Gastrocnemius medialis (tissue), 4 donors: ENCODE measurements at regions not wholly inside any gene's neighbourhood (a gene's known extent, or its start where the extent isn't known, plus 50 kb on each side); places are given as distances from the start of the nearest gene placed in this dataset.

Experiments
- ATAC-seq, 2 donors: fragments of 150-250 bp; one replicate each; pipeline ENCODE4 v1.9.1; 2016
- DNase-seq, 2 donors: peaks; one replicate each; pipeline ENCODE4 v3.0.0-alpha.2; 2019
- H3K27ac ChIP-seq, 4 donors: fragments of 200-600 bp; sonication (generic); 1 replicate in 1 of 4; 2 replicates in 3 of 4; pipeline ENCODE4 v1.5.1; 2016 to 2018; ENCODE audit warnings: mild to moderate bottlenecking in 2 of 4, moderate library complexity in 1 of 4
- H3K27me3 ChIP-seq, 3 donors: fragments of 200-600 bp; sonication (generic) in 2 of 3; 1 replicate in 1 of 3; 2 replicates in 2 of 3; pipeline versions ENCODE4 v1.5.1 to v1.6.0; 2016 to 2019; ENCODE audit warnings: mild to moderate bottlenecking in 1 of 3, moderate library complexity in 1 of 3
- H3K36me3 ChIP-seq, 2 donors: fragments of 200-600 bp; sonication (generic) in 1 of 2; one replicate each; pipeline ENCODE4 v1.5.1; 2017 to 2018
- H3K4me1 ChIP-seq, 2 donors: fragments of 200-600 bp; sonication (generic) in 1 of 2; one replicate each; pipeline ENCODE4 v1.5.1; 2016 to 2017; ENCODE audit warnings: mild to moderate bottlenecking in 2 of 2
- H3K4me3 ChIP-seq, 4 donors: fragments of 200-600 bp; sonication (generic) in 3 of 4; 1 replicate in 1 of 4; 2 replicates in 3 of 4; pipeline ENCODE4 v1.5.1; 2016 to 2019; ENCODE audit warnings: mild to moderate bottlenecking in 2 of 4
- H3K9me3 ChIP-seq, 3 donors: fragments of 200-600 bp; sonication (generic) in 2 of 3; 1 replicate in 1 of 3; 2 replicates in 2 of 3; pipeline ENCODE4 v1.5.1; 2016 to 2019
- POLR2A ChIP-seq, 2 donors: fragments of 450-650 bp; IDR thresholded peaks; one replicate each; pipeline ENCODE4 v1.6.1; 2017; ENCODE audit warnings: antibody characterized with exemption in 2 of 2, mild to moderate bottlenecking in 2 of 2, moderate library complexity in 2 of 2
- in situ Hi-C, 4 donors: fragments of 200-750 bp; cut with MboI; loops; one replicate each; pipeline versions ENCODE4 v1.15.0 to v1.8.0; 2017; ENCODE audit warnings: low sequenced_read_pairs in 4 of 4
- intact Hi-C: fragments of 100-400 bp; cut with DNase I; formaldehyde crosslinking; loops from one replicate; pipeline ENCODE4 v1.15.1; 2023; ENCODE audit warnings: low total_unique reads
- TF ChIP-seq, protein P1 (sequence below), 5 experiments: fragments of 450-650 bp in 3 of 5; fragments of 200-600 bp in 2 of 5; sonication (generic) in 2 of 5; IDR thresholded peaks in 4 of 5; conservative IDR thresholded peaks in 1 of 5; 1 replicate in 4 of 5; 2 replicates in 1 of 5; pipeline ENCODE4 v1.5.1; 2016 to 2019; ENCODE audit warnings: antibody characterized with exemption in 5 of 5, mild to moderate bottlenecking in 3 of 5, moderate library complexity in 3 of 5

DNA sequence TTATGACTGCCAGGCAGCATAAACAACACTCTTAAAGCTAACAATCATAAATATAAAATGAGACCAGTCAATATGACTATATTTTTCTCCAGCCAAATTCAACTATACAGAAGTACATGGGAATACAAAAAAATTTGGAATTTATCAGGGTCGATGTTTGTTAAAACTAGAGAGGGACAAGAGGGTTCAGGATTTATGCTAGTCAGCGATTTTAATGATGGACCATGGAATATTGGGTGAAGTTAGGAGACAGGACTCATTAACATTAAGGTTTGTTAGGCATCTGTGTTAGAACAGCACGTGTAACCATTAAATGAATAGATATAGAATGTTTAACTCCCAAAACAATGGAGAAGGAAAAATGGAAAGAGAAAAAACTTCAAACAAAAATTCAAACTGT, 146.2 kb downstream of the SEM1 start:
- H3K4me3 ChIP-seq: no peak overlapping the region
- ATAC-seq: no peak
- in situ Hi-C loops: no loop called here
- H3K27me3 ChIP-seq: no peaks in the 10 kb centered on the region
- no peaks in the 10 kb centered on the region for H3K36me3 ChIP-seq
- TF ChIP-seq POLR2A (IDR thresholded peaks at IDR 0.05): no peak
- TF ChIP-seq, protein P1, sequence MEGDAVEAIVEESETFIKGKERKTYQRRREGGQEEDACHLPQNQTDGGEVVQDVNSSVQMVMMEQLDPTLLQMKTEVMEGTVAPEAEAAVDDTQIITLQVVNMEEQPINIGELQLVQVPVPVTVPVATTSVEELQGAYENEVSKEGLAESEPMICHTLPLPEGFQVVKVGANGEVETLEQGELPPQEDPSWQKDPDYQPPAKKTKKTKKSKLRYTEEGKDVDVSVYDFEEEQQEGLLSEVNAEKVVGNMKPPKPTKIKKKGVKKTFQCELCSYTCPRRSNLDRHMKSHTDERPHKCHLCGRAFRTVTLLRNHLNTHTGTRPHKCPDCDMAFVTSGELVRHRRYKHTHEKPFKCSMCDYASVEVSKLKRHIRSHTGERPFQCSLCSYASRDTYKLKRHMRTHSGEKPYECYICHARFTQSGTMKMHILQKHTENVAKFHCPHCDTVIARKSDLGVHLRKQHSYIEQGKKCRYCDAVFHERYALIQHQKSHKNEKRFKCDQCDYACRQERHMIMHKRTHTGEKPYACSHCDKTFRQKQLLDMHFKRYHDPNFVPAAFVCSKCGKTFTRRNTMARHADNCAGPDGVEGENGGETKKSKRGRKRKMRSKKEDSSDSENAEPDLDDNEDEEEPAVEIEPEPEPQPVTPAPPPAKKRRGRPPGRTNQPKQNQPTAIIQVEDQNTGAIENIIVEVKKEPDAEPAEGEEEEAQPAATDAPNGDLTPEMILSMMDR (IDR thresholded peaks at IDR 0.05 in 4 of 5, conservative IDR thresholded peaks at IDR 0.05 in 1 of 5): no peak
- intact Hi-C loops: no loop called here
- no peaks in the 10 kb centered on the region for H3K9me3 ChIP-seq
- no peak overlapping the region for H3K27ac ChIP-seq
- no peak for DNase-seq
- H3K4me1 ChIP-seq: no peaks in the 10 kb centered on the region

DNA sequence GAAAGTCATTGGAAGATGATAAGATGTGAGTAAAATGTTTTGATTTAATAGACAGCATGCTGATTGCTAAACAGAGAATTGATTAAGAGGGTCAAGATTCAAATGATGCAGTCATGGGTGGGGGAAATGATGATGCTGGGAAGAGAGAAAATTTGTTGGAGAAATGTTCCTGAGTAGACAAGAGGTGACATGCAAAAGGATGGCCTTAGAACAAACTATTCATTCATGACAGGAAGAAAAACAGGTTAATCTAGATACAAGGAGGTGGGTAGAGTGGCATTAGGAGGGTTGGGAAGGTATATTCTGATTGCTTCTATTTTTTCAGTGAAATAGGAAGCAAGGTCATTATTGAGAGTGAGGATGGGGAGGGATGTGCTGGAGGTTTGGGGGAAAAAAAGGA, 146.7 kb downstream of the SEM1 start:
- Histone ChIP-seq H3K9me3 (no peaks in the 10 kb centered on the region), H3K36me3 (no peaks in the 10 kb centered on the region), H3K4me3 (no peak overlapping the region), H3K4me1 (no peaks in the 10 kb centered on the region), H3K27ac (no peak overlapping the region), H3K27me3 (no peaks in the 10 kb centered on the region)
- intact Hi-C loops (no loop called here), in situ Hi-C loops (no loop called here)
- ATAC-seq (no peak), DNase-seq (no peak)
- TF ChIP-seq, protein P1 (IDR thresholded peaks at IDR 0.05 in 4 of 5, conservative IDR thresholded peaks at IDR 0.05 in 1 of 5): no peak
- TF ChIP-seq POLR2A (IDR thresholded peaks at IDR 0.05): no peak

DNA sequence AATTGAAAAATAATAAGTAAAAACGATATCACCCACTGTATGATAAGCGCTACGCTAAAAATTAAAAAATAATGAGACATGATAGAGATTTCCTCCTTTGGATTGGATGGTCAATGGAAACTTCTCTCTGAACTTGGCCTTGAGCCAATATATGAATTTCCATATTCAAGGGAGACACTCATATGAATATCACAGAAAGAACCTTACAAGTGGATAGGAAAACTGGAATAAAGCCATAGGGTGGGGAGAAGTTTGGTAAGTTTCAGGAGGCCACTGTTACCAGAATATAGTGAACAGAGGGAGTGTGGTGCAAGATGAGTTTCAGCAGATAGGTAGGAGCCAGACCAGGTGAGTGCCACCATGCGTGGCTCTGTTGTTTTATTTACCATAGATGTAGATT, 147.2 kb downstream of the SEM1 start:
- H3K4me3 ChIP-seq: no peak overlapping the region
- no peaks in the 10 kb centered on the region for H3K27me3 ChIP-seq
- no peaks in the 10 kb centered on the region for H3K36me3 ChIP-seq
- ATAC-seq (no peak), DNase-seq (no peak)
- H3K27ac ChIP-seq: no peak overlapping the region
- in situ Hi-C loops (no loop called here), intact Hi-C loops (no loop called here)
- no peak for TF ChIP-seq POLR2A (IDR thresholded peaks at IDR 0.05)
- TF ChIP-seq, protein P1 (IDR thresholded peaks at IDR 0.05 in 4 of 5, conservative IDR thresholded peaks at IDR 0.05 in 1 of 5): no peak
- no peaks in the 10 kb centered on the region for H3K4me1 ChIP-seq
- H3K9me3 ChIP-seq: no peaks in the 10 kb centered on the region

DNA sequence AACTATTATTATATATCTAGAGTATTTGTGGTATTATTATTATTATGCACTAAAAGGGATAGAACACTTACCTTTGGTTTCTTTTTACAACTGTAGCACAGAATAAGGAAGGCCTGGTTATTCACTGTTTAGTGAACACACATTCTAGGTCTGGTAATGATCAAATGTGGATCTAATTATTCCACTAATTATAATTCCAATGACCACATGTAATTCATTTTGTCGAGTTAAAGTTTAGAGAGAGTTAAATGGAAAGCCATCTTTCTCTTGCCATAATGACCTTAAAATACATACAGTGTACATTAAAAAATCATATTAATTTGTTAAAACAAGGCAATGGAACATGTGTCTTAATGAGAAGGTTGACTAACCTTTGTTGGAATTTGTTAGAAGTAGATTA, 147.8 kb downstream of the SEM1 start:
- in situ Hi-C loops (no loop called here), intact Hi-C loops (no loop called here)
- H3K9me3 ChIP-seq: no peaks in the 10 kb centered on the region
- no peak overlapping the region for H3K4me3 ChIP-seq
- no peak overlapping the region for H3K27ac ChIP-seq
- no peaks in the 10 kb centered on the region for H3K27me3 ChIP-seq
- no peaks in the 10 kb centered on the region for H3K4me1 ChIP-seq
- ATAC-seq (no peak), DNase-seq (no peak)
- H3K36me3 ChIP-seq: no peaks in the 10 kb centered on the region
- no peak for TF ChIP-seq POLR2A (IDR thresholded peaks at IDR 0.05)
- TF ChIP-seq, protein P1 (IDR thresholded peaks at IDR 0.05 in 4 of 5, conservative IDR thresholded peaks at IDR 0.05 in 1 of 5): no peak

DNA sequence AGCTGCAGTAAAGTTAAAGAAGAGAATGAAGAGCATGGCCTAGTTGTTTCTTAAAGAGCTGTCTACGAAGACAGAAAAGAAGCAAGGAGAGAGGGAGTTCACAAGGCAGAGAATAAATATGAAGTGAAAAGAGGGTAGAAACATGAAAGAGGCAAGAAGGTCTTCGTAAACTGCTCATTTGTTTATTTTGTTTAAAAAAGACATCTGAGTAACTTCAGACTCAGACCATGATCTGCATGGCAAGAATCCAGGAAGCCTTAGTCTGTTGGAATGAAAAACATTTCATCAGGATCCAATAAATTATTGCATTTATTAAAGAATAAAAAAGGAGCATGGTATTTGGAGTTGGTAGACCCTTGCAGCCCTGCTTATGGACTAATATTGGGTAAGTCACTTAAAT, 151.1 kb downstream of the SEM1 start:
- in situ Hi-C loops (no loop called here), intact Hi-C loops (no loop called here)
- H3K4me1 ChIP-seq: no peaks in the 10 kb centered on the region
- no peaks in the 10 kb centered on the region for H3K27me3 ChIP-seq
- H3K27ac ChIP-seq: no peak overlapping the region
- H3K36me3 ChIP-seq: no peaks in the 10 kb centered on the region
- ATAC-seq (no peak), DNase-seq (no peak)
- H3K9me3 ChIP-seq: no peaks in the 10 kb centered on the region
- TF ChIP-seq, protein P1 (IDR thresholded peaks at IDR 0.05 in 4 of 5, conservative IDR thresholded peaks at IDR 0.05 in 1 of 5): no peak
- TF ChIP-seq POLR2A (IDR thresholded peaks at IDR 0.05): no peak
- no peak overlapping the region for H3K4me3 ChIP-seq
